AG10803 (cell line): ENCODE measurements at regions not wholly inside any gene's neighbourhood (a gene's known extent, or its start where the extent isn't known, plus 50 kb on each side); places are given as distances from the start of the nearest gene placed in this dataset.

ENCODE experiments used
- DNase-seq: peaks from one replicate; pipeline ENCODE4 v3.0.0; 2010; ENCODE audit warnings: low read depth
- H3K4me3 ChIP-seq: 2 replicates; pipeline ENCODE4 v1.5.1; 2011; ENCODE audit warnings: mild to moderate bottlenecking, low read length, control low read depth
- TF ChIP-seq, protein P1 (sequence below): conservative IDR thresholded peaks from 2 replicates; pipeline ENCODE4 v1.5.1; 2011; ENCODE audit warnings: mild to moderate bottlenecking, low read length, control low read depth, inconsistent platforms

- TF ChIP-seq, protein P1, sequence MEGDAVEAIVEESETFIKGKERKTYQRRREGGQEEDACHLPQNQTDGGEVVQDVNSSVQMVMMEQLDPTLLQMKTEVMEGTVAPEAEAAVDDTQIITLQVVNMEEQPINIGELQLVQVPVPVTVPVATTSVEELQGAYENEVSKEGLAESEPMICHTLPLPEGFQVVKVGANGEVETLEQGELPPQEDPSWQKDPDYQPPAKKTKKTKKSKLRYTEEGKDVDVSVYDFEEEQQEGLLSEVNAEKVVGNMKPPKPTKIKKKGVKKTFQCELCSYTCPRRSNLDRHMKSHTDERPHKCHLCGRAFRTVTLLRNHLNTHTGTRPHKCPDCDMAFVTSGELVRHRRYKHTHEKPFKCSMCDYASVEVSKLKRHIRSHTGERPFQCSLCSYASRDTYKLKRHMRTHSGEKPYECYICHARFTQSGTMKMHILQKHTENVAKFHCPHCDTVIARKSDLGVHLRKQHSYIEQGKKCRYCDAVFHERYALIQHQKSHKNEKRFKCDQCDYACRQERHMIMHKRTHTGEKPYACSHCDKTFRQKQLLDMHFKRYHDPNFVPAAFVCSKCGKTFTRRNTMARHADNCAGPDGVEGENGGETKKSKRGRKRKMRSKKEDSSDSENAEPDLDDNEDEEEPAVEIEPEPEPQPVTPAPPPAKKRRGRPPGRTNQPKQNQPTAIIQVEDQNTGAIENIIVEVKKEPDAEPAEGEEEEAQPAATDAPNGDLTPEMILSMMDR = no peak
- DNase-seq = no peak
- H3K4me3 ChIP-seq = no peak overlapping the region
Observed at GRCh38 chr15:37618353-37618752, 316.1 kb upstream of the TMCO5A start.

DNA sequence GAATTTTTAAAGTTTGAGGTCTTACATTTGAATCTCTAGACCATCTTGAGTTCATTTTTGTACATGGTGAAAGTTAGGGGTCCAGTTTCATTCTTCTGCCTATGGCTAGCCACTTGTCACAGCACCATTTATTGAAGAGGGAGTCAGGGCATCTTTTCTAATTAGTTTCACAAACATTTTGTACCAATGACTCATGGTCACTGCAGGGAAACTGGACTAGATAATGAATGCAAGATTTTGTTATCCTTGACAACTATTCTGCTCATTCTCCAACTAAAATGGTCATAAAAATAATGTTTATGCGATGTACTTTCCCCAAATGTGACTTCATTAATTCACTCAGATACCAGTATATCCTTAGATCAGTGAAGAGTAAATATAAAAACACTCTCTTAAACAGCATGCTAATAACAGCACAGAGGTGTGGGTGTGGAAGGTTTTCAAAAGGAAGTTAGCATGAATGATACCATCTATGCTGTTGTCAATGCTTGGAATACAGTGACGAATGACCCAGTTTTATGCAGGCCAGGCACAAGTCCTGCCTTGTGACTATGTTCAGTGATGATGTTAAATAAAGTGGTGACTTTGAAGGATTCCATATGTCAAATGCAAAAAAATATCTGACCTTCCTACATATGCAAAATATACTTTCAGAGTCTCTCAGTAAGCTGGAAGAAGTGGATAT is 314.9 kb upstream of the TMCO5A start:
- TF ChIP-seq, protein P1 = no peak
- no peak for DNase-seq
- H3K4me3 ChIP-seq = no peak overlapping the region

- no peak overlapping the region for H3K4me3 ChIP-seq
- TF ChIP-seq, protein P1 = no peak
- peak; percentile 2 for DNase-seq
Observed at GRCh38 chr15:37625576-37625975, 308.9 kb upstream of the TMCO5A start.

GRCh38 chr15:37628507-37628906 is 305.9 kb upstream of the TMCO5A start:
- TF ChIP-seq, protein P1 = no peak
- no peak for DNase-seq
- no peak overlapping the region for H3K4me3 ChIP-seq

GRCh38 chr15:37636736-37637135 is 297.7 kb upstream of the TMCO5A start:
- H3K4me3 ChIP-seq = no peak overlapping the region
- no peak for DNase-seq
- TF ChIP-seq, protein P1 = no peak

- no peak overlapping the region for H3K4me3 ChIP-seq
- DNase-seq = no peak
- TF ChIP-seq, protein P1 = no peak
Observed at GRCh38 chr15:37638116-37638515, 296.3 kb upstream of the TMCO5A start.

- DNase-seq = peak; percentile 1
- TF ChIP-seq, protein P1 = no peak
- H3K4me3 ChIP-seq = no peak overlapping the region
Observed at GRCh38 chr15:37638691-37639090, 295.7 kb upstream of the TMCO5A start.
